ENCODE measurements at regions not wholly inside any gene's neighbourhood (a gene's known extent, or its start where the extent isn't known, plus 50 kb on each side); places are given as distances from the start of the nearest gene placed in this dataset.
"Not testable (repeated sequence)": the region's sequence is repeated elsewhere in the genome, so short reads cannot be mapped to it uniquely, and the experiment has no call there.

- H3K79me1 ChIP-seq (ENCODE audit: low read length); H3K4ac ChIP-seq (ENCODE audit: low read depth, low read length); H3K4me3 ChIP-seq (ENCODE audit: low read depth, low read length); H3K79me2 ChIP-seq (ENCODE audit: control insufficient read depth, insufficient read depth, low read length, poor library complexity); H3K9ac ChIP-seq (ENCODE audit: low read length); H2BK12ac ChIP-seq (ENCODE audit: low read length); H3K27me3 ChIP-seq (ENCODE audit: insufficient read depth, low read length); H3K4me2 ChIP-seq (ENCODE audit: low read length); H4K8ac ChIP-seq (ENCODE audit: low read depth, low read length); H2AFZ ChIP-seq (ENCODE audit: insufficient read depth, low read length, poor library complexity); H3K27ac ChIP-seq (ENCODE audit: low read depth, low read length); H2BK120ac ChIP-seq (ENCODE audit: insufficient read depth, low read length, poor library complexity); H4K91ac ChIP-seq (ENCODE audit: low read depth, low read length); H3K36me3 ChIP-seq (ENCODE audit: control insufficient read depth in 1 of 2, insufficient read depth in 2 of 2, low read length in 2 of 2); H2BK5ac ChIP-seq (ENCODE audit: low read depth, low read length, poor library complexity); H3K23ac ChIP-seq (ENCODE audit: low read length); H4K12ac ChIP-seq (ENCODE audit: low read depth, low read length); H3K18ac ChIP-seq (ENCODE audit: low read length); H2AK5ac ChIP-seq (ENCODE audit: low read length); H3K14ac ChIP-seq (ENCODE audit: low read length); H3K9me3 ChIP-seq (ENCODE audit: insufficient read depth, low read depth, low read length): not testable (repeated sequence)
- peak; percentile 55 to 80 for DNase-seq
- WGBS (ENCODE audit: extremely low coverage, insufficient coverage, insufficient read length) = no CpG with 5 or more reads among the region's 3 CpGs
- peaks cover 24 to 26% of the 10 kb centered on the region in 2 experiments for H3K4me1 ChIP-seq (ENCODE audit: control insufficient read depth in 1 of 2, insufficient read depth in 2 of 2, low read length in 2 of 2)
Measured at GRCh38 chr22:23417327-23417726, 162.8 kb downstream of the IGLL1 start.

- not testable (repeated sequence) for H3K27ac ChIP-seq (ENCODE audit: low read depth, low read length); H2AFZ ChIP-seq (ENCODE audit: insufficient read depth, low read length, poor library complexity); DNase-seq; H4K8ac ChIP-seq (ENCODE audit: low read depth, low read length); H3K27me3 ChIP-seq (ENCODE audit: insufficient read depth, low read length); H2AK5ac ChIP-seq (ENCODE audit: low read length); H3K36me3 ChIP-seq (ENCODE audit: control insufficient read depth in 1 of 2, insufficient read depth in 2 of 2, low read length in 2 of 2); H4K12ac ChIP-seq (ENCODE audit: low read depth, low read length); H3K4ac ChIP-seq (ENCODE audit: low read depth, low read length); H2BK120ac ChIP-seq (ENCODE audit: insufficient read depth, low read length, poor library complexity); H3K18ac ChIP-seq (ENCODE audit: low read length); H3K4me2 ChIP-seq (ENCODE audit: low read length); H3K14ac ChIP-seq (ENCODE audit: low read length); H3K9me3 ChIP-seq (ENCODE audit: insufficient read depth, low read depth, low read length); H2BK5ac ChIP-seq (ENCODE audit: low read depth, low read length, poor library complexity); H3K4me3 ChIP-seq (ENCODE audit: low read depth, low read length); H3K9ac ChIP-seq (ENCODE audit: low read length); H3K79me2 ChIP-seq (ENCODE audit: control insufficient read depth, insufficient read depth, low read length, poor library complexity); H3K79me1 ChIP-seq (ENCODE audit: low read length); H3K23ac ChIP-seq (ENCODE audit: low read length)
- Histone ChIP-seq H3K4me1 (ENCODE audit: control insufficient read depth in 1 of 2, insufficient read depth in 2 of 2, low read length in 2 of 2) (peaks cover 24 to 26% of the 10 kb centered on the region in 2 experiments), H4K91ac (ENCODE audit: low read depth, low read length) (peak overlapping the region; percentile 52), H2BK12ac (ENCODE audit: low read length) (peak overlapping the region; percentile 72)
- no CpG with 5 or more reads among the region's 8 CpGs for WGBS (ENCODE audit: extremely low coverage, insufficient coverage, insufficient read length)
Measured at GRCh38 chr22:23416169-23416690, 163.9 kb downstream of the IGLL1 start.

GRCh38 chr22:23415490-23415851 is 164.6 kb downstream of the IGLL1 start:
- H2BK5ac ChIP-seq (ENCODE audit: low read depth, low read length, poor library complexity) = no peak overlapping the region
- H3K18ac ChIP-seq (ENCODE audit: low read length) = peak overlapping the region; percentile 33
- peaks cover 24 to 26% of the 10 kb centered on the region in 2 experiments for H3K4me1 ChIP-seq (ENCODE audit: control insufficient read depth in 1 of 2, insufficient read depth in 2 of 2, low read length in 2 of 2)
- no peak overlapping the region for H3K27ac ChIP-seq (ENCODE audit: low read depth, low read length)
- H3K79me2 ChIP-seq (ENCODE audit: control insufficient read depth, insufficient read depth, low read length, poor library complexity) = peaks cover 2% of the 10 kb centered on the region
- H2AFZ ChIP-seq (ENCODE audit: insufficient read depth, low read length, poor library complexity) = no peak overlapping the region
- H3K23ac ChIP-seq (ENCODE audit: low read length) = no peak overlapping the region
- no CpG with 5 or more reads among the region's 8 CpGs for WGBS (ENCODE audit: extremely low coverage, insufficient coverage, insufficient read length)
- no peak for DNase-seq
- no peak overlapping the region for H3K4me2 ChIP-seq (ENCODE audit: low read length)
- H3K14ac ChIP-seq (ENCODE audit: low read length) = peak overlapping the region; percentile 63
- no peak overlapping the region for H4K12ac ChIP-seq (ENCODE audit: low read depth, low read length)
- no peaks in the 10 kb centered on the region for H3K27me3 ChIP-seq (ENCODE audit: insufficient read depth, low read length)
- no peaks in the 10 kb centered on the region for H3K36me3 ChIP-seq (ENCODE audit: control insufficient read depth in 1 of 2, insufficient read depth in 2 of 2, low read length in 2 of 2)
- H3K4me3 ChIP-seq (ENCODE audit: low read depth, low read length) = no peak overlapping the region
- H4K91ac ChIP-seq (ENCODE audit: low read depth, low read length) = peak overlapping the region; percentile 83
- H3K4ac ChIP-seq (ENCODE audit: low read depth, low read length) = peak overlapping the region; percentile 12
- H4K8ac ChIP-seq (ENCODE audit: low read depth, low read length) = peak overlapping the region; percentile 11
- H2BK120ac ChIP-seq (ENCODE audit: insufficient read depth, low read length, poor library complexity) = peak overlapping the region; percentile 49
- H2BK12ac ChIP-seq (ENCODE audit: low read length) = peak overlapping the region; percentile 63
- H3K9ac ChIP-seq (ENCODE audit: low read length) = no peak overlapping the region
- H3K79me1 ChIP-seq (ENCODE audit: low read length) = peaks cover 5% of the 10 kb centered on the region
- H3K9me3 ChIP-seq (ENCODE audit: insufficient read depth, low read depth, low read length) = no peaks in the 10 kb centered on the region
- peak overlapping the region; percentile 86 for H2AK5ac ChIP-seq (ENCODE audit: low read length)

GRCh38 chr22:23414727-23415489 is 165.2 kb downstream of the IGLL1 start:
- H4K8ac ChIP-seq (ENCODE audit: low read depth, low read length) = no peak overlapping the region
- no peak overlapping the region for H3K4ac ChIP-seq (ENCODE audit: low read depth, low read length)
- no peaks in the 10 kb centered on the region for H3K36me3 ChIP-seq (ENCODE audit: control insufficient read depth in 1 of 2, insufficient read depth in 2 of 2, low read length in 2 of 2)
- no peak overlapping the region for H4K12ac ChIP-seq (ENCODE audit: low read depth, low read length)
- H3K4me2 ChIP-seq (ENCODE audit: low read length) = no peak overlapping the region
- H3K4me3 ChIP-seq (ENCODE audit: low read depth, low read length) = no peak overlapping the region
- no peaks in the 10 kb centered on the region for H3K27me3 ChIP-seq (ENCODE audit: insufficient read depth, low read length)
- no peak for DNase-seq
- peaks cover 5% of the 10 kb centered on the region for H3K79me1 ChIP-seq (ENCODE audit: low read length)
- peak overlapping the region; percentile 10 for H2BK120ac ChIP-seq (ENCODE audit: insufficient read depth, low read length, poor library complexity)
- H2AFZ ChIP-seq (ENCODE audit: insufficient read depth, low read length, poor library complexity) = no peak overlapping the region
- no peak overlapping the region for H3K23ac ChIP-seq (ENCODE audit: low read length)
- peak overlapping the region; percentile 63 for H2BK12ac ChIP-seq (ENCODE audit: low read length)
- no CpG with 5 or more reads among the region's 38 CpGs for WGBS (ENCODE audit: extremely low coverage, insufficient coverage, insufficient read length)
- peak overlapping the region; percentile 63 for H3K14ac ChIP-seq (ENCODE audit: low read length)
- H2AK5ac ChIP-seq (ENCODE audit: low read length) = peak overlapping the region; percentile 86
- H3K79me2 ChIP-seq (ENCODE audit: control insufficient read depth, insufficient read depth, low read length, poor library complexity) = peaks cover 2% of the 10 kb centered on the region
- H3K9ac ChIP-seq (ENCODE audit: low read length) = no peak overlapping the region
- peak overlapping the region; percentile 83 for H4K91ac ChIP-seq (ENCODE audit: low read depth, low read length)
- H3K4me1 ChIP-seq (ENCODE audit: control insufficient read depth in 1 of 2, insufficient read depth in 2 of 2, low read length in 2 of 2) = peaks cover 23 to 24% of the 10 kb centered on the region in 2 experiments
- H3K18ac ChIP-seq (ENCODE audit: low read length) = no peak overlapping the region
- H3K27ac ChIP-seq (ENCODE audit: low read depth, low read length) = no peak overlapping the region
- H3K9me3 ChIP-seq (ENCODE audit: insufficient read depth, low read depth, low read length) = no peaks in the 10 kb centered on the region
- H2BK5ac ChIP-seq (ENCODE audit: low read depth, low read length, poor library complexity) = peak overlapping the region; percentile 2
